HepG2 (cell line): ENCODE measurements at regions not wholly inside any gene's neighbourhood (a gene's known extent, or its start where the extent isn't known, plus 50 kb on each side); places are given as distances from the start of the nearest gene placed in this dataset.
"Not testable (repeated sequence)": the region's sequence is repeated elsewhere in the genome, so short reads cannot be mapped to it uniquely, and the experiment has no call there.

Experiments used
- ATAC-seq: fragments of 200-7000 bp; cut with Tn5 transposase; 3 replicates; pipeline ENCODE4 v1.9.1; 2020; ENCODE audit warnings: mild to moderate bottlenecking, moderate library complexity
- BruUV-seq: library from RNA; stranded (reverse); fragments of 400-500 nt; replicated peaks from 2 replicates; lab custom pipeline; 2021; lab: Mats Ljungman, UMichigan
- CTCF ChIA-PET: fragments of 300-600 bp; formaldehyde crosslinking; extraction: SDS; loops from one replicate; lab custom pipeline; 2021; ENCODE audit warnings: low total read pairs, inconsistent platforms, low intra/inter-chr PET ratio; lab: Yijun Ruan, JAX
- POLR2A ChIA-PET: fragments of 350-600 bp; sonication (Branson Sonifier 250); formaldehyde crosslinking; loops from one replicate; lab custom pipeline; 2020; ENCODE audit warnings: antibody characterized with exemption, inconsistent platforms; lab: Yijun Ruan, JAX
- DNase-seq: peaks from one replicate; pipeline ENCODE4 v3.0.0-alpha.2; 2015; ENCODE audit warnings: low spot score
- FAIRE-seq: peaks from 3 replicates; lab custom pipeline; 2011; peaks lifted over from hg19 to GRCh38; lab: Jason Lieb, UNC
- H2AFZ ChIP-seq: one replicate; pipeline ENCODE4 v1.6.1; 2011; ENCODE audit warnings: low read length, inconsistent platforms
- H3K27ac ChIP-seq: fragments of 300-600 bp; 3 replicates; pipeline ENCODE4 v1.8.0; 2011; ENCODE audit warnings: mixed run types, mild to moderate bottlenecking, mixed read lengths, low read length, inconsistent platforms; ENCODE audit not compliant: insufficient read depth; ENCODE audit errors: extremely low read length
- H3K27me3 ChIP-seq, 2 experiments: fragments of 200-600 bp in 1 of 2; 2 replicates in 1 of 2; 3 replicates in 1 of 2; pipeline versions ENCODE4 v1.6.0 to v1.8.0; 2011; ENCODE audit warnings: low read length in 2 of 2, mild to moderate bottlenecking in 2 of 2, moderate library complexity in 2 of 2, inconsistent platforms in 1 of 2; ENCODE audit not compliant: insufficient read depth in 2 of 2, control insufficient read depth in 1 of 2
- H3K36me3 ChIP-seq, 2 experiments: fragments of 200-600 bp in 1 of 2; replicated peaks in 1 of 2; 2 replicates in 1 of 2; 3 replicates in 1 of 2; pipeline versions ENCODE4 v1.5.1 to v1.8.0; 2011; ENCODE audit warnings: low read length in 2 of 2, inconsistent platforms in 1 of 2; ENCODE audit not compliant: insufficient read depth in 2 of 2, control insufficient read depth in 1 of 2
- H3K4me1 ChIP-seq: 2 replicates; pipeline ENCODE4 v1.5.1; 2012; ENCODE audit warnings: low read length, inconsistent platforms; ENCODE audit not compliant: insufficient read depth
- H3K4me2 ChIP-seq: 2 replicates; pipeline ENCODE4 v1.6.0; 2011; ENCODE audit warnings: low read depth, low read length, inconsistent platforms
- H3K4me3 ChIP-seq, 3 experiments: fragments of 200-600 bp in 1 of 3; sonication (generic), shearing (Covaris generic) in 1 of 3; replicated peaks in 1 of 3; 2 replicates each; pipeline ENCODE4 v1.5.1; 2011 to 2016; ENCODE audit warnings: low read length in 3 of 3, inconsistent platforms in 2 of 3, low read depth in 2 of 3, mild to moderate bottlenecking in 2 of 3, control low read depth in 1 of 3, mixed read lengths in 1 of 3; ENCODE audit not compliant: insufficient read depth in 1 of 3
- H3K79me2 ChIP-seq: one replicate; pipeline ENCODE4 v1.6.1; 2011; ENCODE audit warnings: low read length, inconsistent platforms; ENCODE audit not compliant: insufficient read depth
- H3K9ac ChIP-seq: 2 replicates; pipeline ENCODE4 v1.6.0; 2011; ENCODE audit warnings: mild to moderate bottlenecking, low read depth, low read length, inconsistent platforms; ENCODE audit not compliant: insufficient read depth
- H3K9me3 ChIP-seq: 2 replicates; pipeline ENCODE4 v1.5.1; 2012; ENCODE audit warnings: mild to moderate bottlenecking, low read length
- H4K20me1 ChIP-seq: 2 replicates; pipeline ENCODE4 v1.6.0; 2011; ENCODE audit warnings: inconsistent platforms, mild to moderate bottlenecking, low read length, moderate library complexity; ENCODE audit not compliant: insufficient read depth
- ARNT2 ChIP-seq: sonication (generic); formaldehyde crosslinking; IDR thresholded peaks from 2 replicates; pipeline ENCODE4 v1.8.0; 2022; ENCODE audit warnings: mild to moderate bottlenecking, low read depth, missing genetic modification reagents, moderate library complexity
- RXRB ChIP-seq: IDR thresholded peaks from 2 replicates; pipeline ENCODE4 v1.6.1; 2016; ENCODE audit warnings: borderline replicate concordance, missing genetic modification reagents, missing compliant biosample characterization
- TOE1 ChIP-seq: sonication (generic); formaldehyde crosslinking; IDR thresholded peaks from 2 replicates; pipeline ENCODE4 v1.4.0; 2020; ENCODE audit warnings: mild to moderate bottlenecking, missing genetic modification reagents
- USF2 ChIP-seq, 2 experiments: sonication (generic) in 1 of 2; formaldehyde crosslinking in 1 of 2; IDR thresholded peaks; 2 replicates each; pipeline versions ENCODE4 v1.5.1 to v1.6.1; 2011 to 2020; ENCODE audit warnings: borderline replicate concordance in 1 of 2, low read depth in 1 of 2, low read length in 1 of 2, mild to moderate bottlenecking in 1 of 2, missing genetic modification reagents in 1 of 2, moderate library complexity in 1 of 2
- ZFP62 ChIP-seq: sonication (generic); formaldehyde crosslinking; IDR thresholded peaks from 2 replicates; pipeline ENCODE4 v1.4.0; 2020; ENCODE audit warnings: missing genetic modification reagents
- WGBS: methylation state at CpG from one replicate; pipeline ENCODE4 v1.1.6; 2017; ENCODE audit warnings: low lambda C conversion rate; 5-methylcytosine and 5-hydroxymethylcytosine counted together
- in situ Hi-C: cut with HindIII; loops from 2 replicates; pipeline ENCODE4 v1.10.0; 2017; ENCODE audit warnings: low pct_unique_long_range_greater_than_20kb; ENCODE audit not compliant: extremely low pct_ligation_motif_present
- intact Hi-C: fragments of 100-400 bp; cut with micrococcal nuclease; formaldehyde crosslinking; loops from one replicate; pipeline ENCODE4 v1.10.0; 2022; ENCODE audit not compliant: unreplicated experiment

GRCh38 chr7:84733976-84734375, 452.9 kb downstream of the SEMA3D start:
- H3K9me3 ChIP-seq, ATAC-seq, POLR2A ChIA-PET, H2AFZ ChIP-seq, CTCF ChIA-PET, H3K4me1 ChIP-seq, H3K27ac ChIP-seq, in situ Hi-C loops, intact Hi-C loops, H3K4me2 ChIP-seq, DNase-seq, H3K9ac ChIP-seq, BruUV-seq, H3K79me2 ChIP-seq, H3K36me3 ChIP-seq, H4K20me1 ChIP-seq, FAIRE-seq, H3K4me3 ChIP-seq, H3K27me3 ChIP-seq: not testable (repeated sequence)
- WGBS, result 3% methylated on average over 2 of the region's 2 CpGs

GRCh38 chr7:84730864-84731263, 456.0 kb downstream of the SEMA3D start:
- H3K4me3 ChIP-seq, H3K9ac ChIP-seq, H4K20me1 ChIP-seq, H3K27me3 ChIP-seq, in situ Hi-C loops, H3K9me3 ChIP-seq, BruUV-seq, H3K4me2 ChIP-seq, ATAC-seq, CTCF ChIA-PET, POLR2A ChIA-PET, FAIRE-seq, H3K4me1 ChIP-seq, DNase-seq, intact Hi-C loops, H3K36me3 ChIP-seq, H3K79me2 ChIP-seq, H3K27ac ChIP-seq, H2AFZ ChIP-seq: not testable (repeated sequence)
- 57% methylated on average over 4 of the region's 4 CpGs for WGBS

GRCh38 chr7:84729284-84729683, 457.6 kb downstream of the SEMA3D start:
- in situ Hi-C loops (no loop called here), intact Hi-C loops (no loop called here)
- H3K4me1 ChIP-seq, result no peaks in the 10 kb centered on the region
- ATAC-seq (no peak), DNase-seq (no peak), FAIRE-seq (no peak)
- no peak overlapping the region for H3K27ac ChIP-seq
- ChIA-PET POLR2A (no interaction called here), CTCF (no interaction called here)
- no TSS peak for BruUV-seq
- H3K79me2 ChIP-seq, result no peaks in the 10 kb centered on the region
- TF ChIP-seq RXRB (CRISPR knock-in tag) (no peak), ZFP62 (CRISPR knock-in tag) (no peak), USF2 (IDR thresholded peaks at IDR 0.05; ENCODE audit: low read depth, low read length) (no peak), USF2 (CRISPR knock-in tag; IDR thresholded peaks at IDR 0.05; ENCODE audit: borderline replicate concordance) (no peak), TOE1 (CRISPR knock-in tag) (no peak), ARNT2 (CRISPR knock-in tag) (no peak)
- H2AFZ ChIP-seq, result no peak overlapping the region
- 7% methylated on average over 1 of the region's 1 CpG for WGBS
- H4K20me1 ChIP-seq, result no peaks in the 10 kb centered on the region
- H3K9ac ChIP-seq, result no peak overlapping the region
- no peaks in the 10 kb centered on the region for H3K36me3 ChIP-seq
- no peak overlapping the region for H3K4me2 ChIP-seq
- H3K4me3 ChIP-seq, result no peak overlapping the region
- no peaks in the 10 kb centered on the region for H3K9me3 ChIP-seq
- H3K27me3 ChIP-seq, result no peaks in the 10 kb centered on the region
